ENCODE measurements at regions not wholly inside any gene's neighbourhood (a gene's known extent, or its start where the extent isn't known, plus 50 kb on each side); places are given as distances from the start of the nearest gene placed in this dataset.

DNA sequence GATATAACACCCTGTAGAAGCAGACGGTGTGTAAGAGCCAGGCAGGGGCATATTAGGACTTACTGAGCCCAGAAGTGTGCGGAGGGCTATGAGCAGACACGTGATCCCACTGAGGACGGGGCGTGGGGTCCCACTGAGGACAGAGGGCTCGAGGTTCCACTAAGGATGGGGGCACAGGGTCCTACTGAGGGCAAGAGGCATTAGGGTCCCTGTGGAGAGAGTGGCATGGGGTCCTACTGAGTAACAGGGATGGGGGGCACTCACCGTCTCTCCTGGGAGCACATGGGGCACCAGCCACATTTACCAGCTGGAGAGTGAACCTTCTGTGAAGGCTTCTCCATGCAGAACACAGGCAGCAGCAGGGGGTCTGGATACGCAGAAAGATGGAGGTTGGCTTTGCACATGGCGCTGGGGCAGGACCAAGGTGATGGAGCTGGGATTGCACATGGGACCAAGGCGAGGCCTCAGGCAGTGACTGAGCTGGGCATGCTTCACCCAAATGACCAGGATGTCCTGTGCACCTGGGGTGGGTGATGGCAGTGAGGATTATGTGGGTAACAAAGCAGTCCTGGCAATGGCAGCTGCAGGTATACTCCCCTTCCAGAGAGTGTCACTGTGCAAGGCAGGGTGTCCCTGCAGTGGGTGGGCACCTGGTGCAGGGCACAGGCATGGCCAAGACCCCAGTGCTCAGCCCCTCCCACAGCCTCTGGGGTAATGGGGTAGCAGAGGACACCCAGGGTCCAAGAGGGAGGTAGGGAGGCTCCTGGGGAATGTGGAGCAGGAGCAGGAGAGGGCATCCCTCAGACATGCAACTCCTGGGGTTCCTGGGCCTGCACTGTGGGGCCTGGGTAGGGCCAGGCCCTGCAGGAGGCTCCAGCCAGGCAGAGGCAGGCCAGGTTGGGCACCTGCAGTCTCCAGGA is 278.1 kb downstream of the TCERG1L start:
- no peaks in the 10 kb centered on the region for H3K9me3 ChIP-seq
- DNase-seq, result no peak
- H3K36me3 ChIP-seq, result no peaks in the 10 kb centered on the region
- no peaks in the 10 kb centered on the region for H3K27me3 ChIP-seq
- intact Hi-C loops (cut with DNase I; ENCODE audit: low total_unique reads), result no loop called here
- H3K4me1 ChIP-seq, result no peaks in the 10 kb centered on the region
- no peak for TF ChIP-seq POLR2A (IDR thresholded peaks at IDR 0.05)
- TF ChIP-seq, protein P1, sequence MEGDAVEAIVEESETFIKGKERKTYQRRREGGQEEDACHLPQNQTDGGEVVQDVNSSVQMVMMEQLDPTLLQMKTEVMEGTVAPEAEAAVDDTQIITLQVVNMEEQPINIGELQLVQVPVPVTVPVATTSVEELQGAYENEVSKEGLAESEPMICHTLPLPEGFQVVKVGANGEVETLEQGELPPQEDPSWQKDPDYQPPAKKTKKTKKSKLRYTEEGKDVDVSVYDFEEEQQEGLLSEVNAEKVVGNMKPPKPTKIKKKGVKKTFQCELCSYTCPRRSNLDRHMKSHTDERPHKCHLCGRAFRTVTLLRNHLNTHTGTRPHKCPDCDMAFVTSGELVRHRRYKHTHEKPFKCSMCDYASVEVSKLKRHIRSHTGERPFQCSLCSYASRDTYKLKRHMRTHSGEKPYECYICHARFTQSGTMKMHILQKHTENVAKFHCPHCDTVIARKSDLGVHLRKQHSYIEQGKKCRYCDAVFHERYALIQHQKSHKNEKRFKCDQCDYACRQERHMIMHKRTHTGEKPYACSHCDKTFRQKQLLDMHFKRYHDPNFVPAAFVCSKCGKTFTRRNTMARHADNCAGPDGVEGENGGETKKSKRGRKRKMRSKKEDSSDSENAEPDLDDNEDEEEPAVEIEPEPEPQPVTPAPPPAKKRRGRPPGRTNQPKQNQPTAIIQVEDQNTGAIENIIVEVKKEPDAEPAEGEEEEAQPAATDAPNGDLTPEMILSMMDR (IDR thresholded peaks at IDR 0.05), result no peak
- H3K4me3 ChIP-seq, result no peak overlapping the region
- no peak overlapping the region for H3K27ac ChIP-seq

DNA sequence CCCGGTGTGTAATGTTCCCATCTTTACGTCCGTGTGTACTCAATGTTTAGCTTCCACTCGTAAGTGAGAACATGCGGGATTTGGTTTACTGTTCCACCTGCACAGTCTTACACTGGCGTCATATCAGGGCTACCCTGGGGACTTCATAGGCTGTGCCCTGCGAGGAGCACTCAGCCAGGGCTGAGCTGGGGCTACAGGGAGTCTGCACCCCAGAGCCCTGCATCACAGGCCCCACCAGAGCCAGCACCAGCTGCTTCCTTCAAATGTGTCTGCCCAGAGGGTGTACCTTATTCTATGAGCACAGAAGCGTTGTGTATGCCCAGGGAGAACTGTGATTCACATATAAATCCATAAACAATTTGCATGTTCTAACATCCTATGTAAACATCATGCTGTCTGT is 277.1 kb downstream of the TCERG1L start:
- Histone ChIP-seq H3K9me3 (no peaks in the 10 kb centered on the region), H3K36me3 (no peaks in the 10 kb centered on the region), H3K4me1 (no peaks in the 10 kb centered on the region), H3K27me3 (no peaks in the 10 kb centered on the region), H3K4me3 (no peak overlapping the region), H3K27ac (no peak overlapping the region)
- no peak for DNase-seq
- TF ChIP-seq, protein P1 (IDR thresholded peaks at IDR 0.05), result no peak
- no peak for TF ChIP-seq POLR2A (IDR thresholded peaks at IDR 0.05)
- intact Hi-C loops (cut with DNase I; ENCODE audit: low total_unique reads), result no loop called here

DNA sequence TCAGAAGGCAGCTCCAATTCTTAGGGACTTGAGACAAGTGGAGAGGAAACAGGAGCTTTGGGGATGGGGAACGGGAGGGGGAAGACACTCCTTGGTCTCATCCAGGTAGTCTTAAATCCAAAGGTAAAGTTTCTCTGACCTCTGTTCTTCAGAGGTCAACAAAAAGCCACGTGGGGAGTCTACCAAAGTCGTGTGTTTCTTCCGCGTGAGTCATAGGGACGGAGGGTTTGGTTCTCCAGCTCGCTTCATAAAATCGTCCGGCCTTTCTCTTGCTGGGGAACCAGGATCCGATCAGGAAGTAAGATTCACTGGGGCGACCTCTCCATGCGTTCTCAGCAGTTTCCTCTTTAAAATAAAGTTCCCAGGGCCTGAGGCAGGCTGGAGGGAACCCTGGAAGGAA is 275.7 kb downstream of the TCERG1L start:
- H3K9me3 ChIP-seq, result no peaks in the 10 kb centered on the region
- H3K27ac ChIP-seq, result no peak overlapping the region
- no peak for DNase-seq
- intact Hi-C loops (cut with DNase I; ENCODE audit: low total_unique reads), result no loop called here
- H3K36me3 ChIP-seq, result no peaks in the 10 kb centered on the region
- no peaks in the 10 kb centered on the region for H3K27me3 ChIP-seq
- no peaks in the 10 kb centered on the region for H3K4me1 ChIP-seq
- H3K4me3 ChIP-seq, result no peak overlapping the region
- TF ChIP-seq, protein P1 (IDR thresholded peaks at IDR 0.05), result no peak
- TF ChIP-seq POLR2A (IDR thresholded peaks at IDR 0.05), result no peak

DNA sequence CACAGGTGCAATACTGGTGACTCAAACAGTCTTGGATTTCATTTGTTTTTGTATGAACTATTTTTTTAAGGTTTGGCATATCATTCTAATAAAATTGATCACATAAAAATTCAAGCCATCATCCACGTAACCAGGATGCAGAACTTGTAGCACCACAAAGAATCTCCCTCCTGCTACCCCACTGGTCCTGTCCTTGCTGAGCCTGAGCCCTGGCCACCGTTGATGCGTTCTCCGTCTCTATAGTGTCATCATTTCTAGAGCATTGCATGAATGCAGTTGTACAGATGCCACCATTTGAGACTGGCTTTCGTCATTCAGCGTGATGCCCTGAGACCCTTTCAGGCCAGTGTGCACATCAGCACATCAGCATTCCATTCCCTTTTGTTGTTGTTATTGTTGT is 273.5 kb downstream of the TCERG1L start:
- Histone ChIP-seq H3K4me3 (no peak overlapping the region), H3K27me3 (no peaks in the 10 kb centered on the region), H3K36me3 (no peaks in the 10 kb centered on the region), H3K9me3 (no peaks in the 10 kb centered on the region), H3K27ac (no peak overlapping the region), H3K4me1 (no peaks in the 10 kb centered on the region)
- intact Hi-C loops (cut with DNase I; ENCODE audit: low total_unique reads), result no loop called here
- TF ChIP-seq POLR2A (IDR thresholded peaks at IDR 0.05), result no peak
- TF ChIP-seq, protein P1 (IDR thresholded peaks at IDR 0.05), result no peak
- no peak for DNase-seq

DNA sequence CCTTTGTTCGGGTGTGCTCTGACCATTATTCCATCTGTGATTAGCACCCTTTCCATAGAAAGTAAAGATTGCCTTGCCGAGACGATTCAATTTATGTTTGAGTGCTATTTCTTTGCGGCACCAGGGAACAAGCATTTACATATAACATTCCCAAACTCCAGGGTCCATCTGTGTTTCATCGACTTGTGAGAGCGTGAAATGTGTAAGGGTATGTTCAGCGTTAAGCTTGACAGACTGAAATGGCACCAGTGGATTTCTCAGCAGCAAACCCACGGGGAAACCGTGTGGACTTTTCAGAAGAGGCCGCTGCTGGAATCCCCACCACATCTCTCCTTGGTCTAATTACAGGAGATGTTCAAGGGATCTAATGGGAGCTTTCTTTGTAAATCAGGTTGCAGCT is 270.5 kb downstream of the TCERG1L start:
- Histone ChIP-seq H3K36me3 (no peaks in the 10 kb centered on the region), H3K4me3 (no peak overlapping the region), H3K9me3 (no peaks in the 10 kb centered on the region), H3K27me3 (no peaks in the 10 kb centered on the region), H3K27ac (no peak overlapping the region), H3K4me1 (no peaks in the 10 kb centered on the region)
- TF ChIP-seq POLR2A (IDR thresholded peaks at IDR 0.05), result no peak
- TF ChIP-seq, protein P1 (IDR thresholded peaks at IDR 0.05), result no peak
- intact Hi-C loops (cut with DNase I; ENCODE audit: low total_unique reads), result no loop called here
- DNase-seq, result no peak
